Central memory CD8-positive, alpha-beta T cell (primary cell): ENCODE measurements at regions not wholly inside any gene's neighbourhood (a gene's known extent, or its start where the extent isn't known, plus 50 kb on each side); places are given as distances from the start of the nearest gene placed in this dataset.

Source experiments
- ATAC-seq: fragments of 150-1000 bp; cut with Tn5 transposase; replicated peaks from 2 replicates; pipeline ENCODE4 v1.10.0; 2022; ENCODE audit warnings: mild to moderate bottlenecking, moderate FRiP score, moderate number of reproducible peaks; ENCODE audit not compliant: poor library complexity, severe bottlenecking; ENCODE audit errors: extremely low read depth
- DNase-seq, 2 donors: peaks; one replicate each; pipeline ENCODE4 v3.0.0; 2021; ENCODE audit warnings: low spot score in 2 of 2
- H3K27ac Mint-ChIP-seq: one replicate; pipeline ENCODE4 v1.8.0; 2022; ENCODE audit warnings: low read depth, mild to moderate bottlenecking, moderate library complexity, mixed read lengths
- H3K27me3 Mint-ChIP-seq: one replicate; pipeline ENCODE4 v1.8.0; 2022; ENCODE audit warnings: mixed read lengths
- H3K36me3 Mint-ChIP-seq: one replicate; pipeline ENCODE4 v1.8.0; 2022; ENCODE audit warnings: mild to moderate bottlenecking, moderate library complexity, mixed read lengths; ENCODE audit not compliant: insufficient read depth
- H3K4me1 Mint-ChIP-seq: one replicate; pipeline ENCODE4 v1.8.0; 2022; ENCODE audit warnings: mixed read lengths
- H3K4me3 Mint-ChIP-seq: one replicate; pipeline ENCODE4 v1.8.0; 2022; ENCODE audit warnings: mild to moderate bottlenecking, moderate library complexity, mixed read lengths
- H3K9me3 Mint-ChIP-seq: one replicate; pipeline ENCODE4 v1.8.0; 2022; ENCODE audit warnings: mixed read lengths

DNA sequence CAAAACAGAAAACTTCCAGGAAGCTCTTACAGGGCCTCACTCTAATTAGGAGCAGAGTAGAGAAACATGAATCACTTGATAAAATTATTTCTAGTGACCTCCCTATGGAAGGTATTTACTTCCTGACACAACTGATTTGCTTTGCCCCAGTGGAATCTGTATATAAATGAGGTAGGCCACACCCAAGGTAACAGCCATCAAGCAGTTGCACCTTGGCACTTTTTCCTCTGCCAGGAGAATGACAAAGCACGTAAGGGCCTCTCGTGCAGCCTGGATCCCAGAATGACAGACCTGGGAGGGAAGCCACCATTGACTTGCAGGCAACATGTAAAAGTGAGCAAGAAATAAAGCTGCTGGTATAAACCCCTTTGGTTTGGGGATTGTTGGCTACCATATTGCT is 620.0 kb upstream of the SLC39A10 start:
- Mint-ChIP-seq H3K4me3 (no peak overlapping the region), H3K9me3 (no peaks in the 10 kb centered on the region), H3K27me3 (peaks cover 2% of the 10 kb centered on the region), H3K4me1 (no peaks in the 10 kb centered on the region), H3K27ac (no peak overlapping the region), H3K36me3 (no peaks in the 10 kb centered on the region)
- DNase-seq (no peak), ATAC-seq (no peak)

DNA sequence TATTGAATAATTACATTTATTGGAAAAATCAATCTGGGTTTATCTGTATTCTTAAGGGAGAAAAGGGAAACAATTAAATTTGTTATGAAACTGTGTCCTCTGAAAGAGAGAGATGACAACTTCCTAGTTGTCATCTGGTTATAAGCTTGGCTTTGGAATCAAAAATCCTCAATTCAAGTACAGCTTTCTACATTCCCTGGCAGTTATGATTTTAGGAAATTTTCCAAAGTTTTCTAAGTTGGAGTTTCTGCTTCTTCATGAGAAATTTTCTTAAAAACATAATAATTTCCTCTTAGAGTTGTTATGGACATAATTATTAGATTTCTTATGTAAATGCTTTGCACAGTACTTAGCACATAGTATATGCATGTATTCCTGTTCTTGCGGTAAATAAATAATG is 625.6 kb upstream of the SLC39A10 start:
- no peaks in the 10 kb centered on the region for H3K9me3 Mint-ChIP-seq
- no peak for DNase-seq
- no peaks in the 10 kb centered on the region for H3K4me1 Mint-ChIP-seq
- ATAC-seq, result no peak
- H3K4me3 Mint-ChIP-seq, result no peak overlapping the region
- H3K36me3 Mint-ChIP-seq, result peaks cover 2% of the 10 kb centered on the region
- no peak overlapping the region for H3K27ac Mint-ChIP-seq
- H3K27me3 Mint-ChIP-seq, result peaks cover 7% of the 10 kb centered on the region

DNA sequence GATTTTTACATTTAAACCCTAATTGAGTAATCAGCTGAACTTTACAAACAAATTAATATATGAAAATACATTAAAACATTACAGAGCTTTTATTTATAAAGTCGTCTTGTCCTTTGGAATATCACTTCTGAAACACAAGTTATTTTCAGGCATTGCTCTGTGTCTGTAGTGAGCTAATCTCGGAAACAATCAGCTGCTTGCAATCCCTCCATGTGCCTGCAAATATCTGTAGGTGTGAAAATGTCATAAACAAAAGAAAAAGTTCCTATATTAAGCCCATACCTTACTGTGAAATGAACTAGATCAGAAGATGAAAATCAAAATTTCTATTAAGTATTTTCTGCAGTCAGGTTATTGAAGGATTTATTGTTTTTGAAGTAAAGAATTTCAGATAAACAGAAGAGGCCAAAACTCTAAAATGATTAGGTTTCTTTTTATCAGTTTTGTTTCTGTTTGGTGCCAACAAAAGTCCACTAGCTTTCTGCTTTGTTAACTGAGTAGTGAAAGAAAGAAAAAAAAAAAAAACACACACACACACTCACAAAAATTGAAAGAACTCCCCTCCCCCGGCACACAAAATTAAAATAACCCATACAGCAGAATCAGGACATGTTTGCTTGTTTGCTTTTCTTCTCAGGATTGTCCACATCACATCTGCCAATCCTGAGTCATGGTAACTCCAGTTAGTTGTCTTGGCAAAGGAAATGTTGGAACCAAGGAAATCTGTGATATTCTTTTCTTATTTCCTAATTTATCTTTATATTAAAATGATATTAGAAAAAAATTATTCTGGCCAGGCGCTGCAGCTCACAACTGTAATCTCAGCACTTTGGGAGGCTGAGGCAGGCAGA is 627.0 kb upstream of the SLC39A10 start:
- no peaks in the 10 kb centered on the region for H3K4me1 Mint-ChIP-seq
- peaks cover 18% of the 10 kb centered on the region for H3K27me3 Mint-ChIP-seq
- H3K9me3 Mint-ChIP-seq, result no peaks in the 10 kb centered on the region
- DNase-seq (no peak), ATAC-seq (no peak)
- no peak overlapping the region for H3K4me3 Mint-ChIP-seq
- H3K27ac Mint-ChIP-seq, result no peak overlapping the region
- H3K36me3 Mint-ChIP-seq, result peaks cover 2% of the 10 kb centered on the region

DNA sequence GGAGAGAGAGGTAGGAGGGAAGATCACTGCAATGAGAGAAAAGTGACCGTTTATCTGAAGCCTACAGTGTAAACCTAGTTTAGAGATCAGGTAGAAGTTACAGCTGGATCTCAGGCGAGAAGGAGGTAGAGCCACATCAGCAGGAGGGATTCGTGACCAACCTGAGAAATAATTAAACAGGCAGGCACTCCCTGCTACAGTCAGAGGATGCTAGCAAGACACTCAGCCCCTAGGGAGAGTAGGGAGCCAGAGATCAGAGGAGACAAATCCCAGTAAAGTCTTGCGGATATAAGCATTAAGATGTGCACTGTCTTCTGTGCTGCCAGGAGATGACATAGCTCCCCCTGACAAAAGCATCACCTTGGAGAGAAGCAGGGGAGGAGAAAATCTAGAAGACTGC is 629.1 kb upstream of the SLC39A10 start:
- ATAC-seq (no peak), DNase-seq (no peak)
- no peak overlapping the region for H3K27ac Mint-ChIP-seq
- peaks cover 2% of the 10 kb centered on the region for H3K36me3 Mint-ChIP-seq
- H3K4me1 Mint-ChIP-seq, result no peaks in the 10 kb centered on the region
- H3K27me3 Mint-ChIP-seq, result peaks cover 31% of the 10 kb centered on the region
- H3K4me3 Mint-ChIP-seq, result no peak overlapping the region
- H3K9me3 Mint-ChIP-seq, result no peaks in the 10 kb centered on the region

DNA sequence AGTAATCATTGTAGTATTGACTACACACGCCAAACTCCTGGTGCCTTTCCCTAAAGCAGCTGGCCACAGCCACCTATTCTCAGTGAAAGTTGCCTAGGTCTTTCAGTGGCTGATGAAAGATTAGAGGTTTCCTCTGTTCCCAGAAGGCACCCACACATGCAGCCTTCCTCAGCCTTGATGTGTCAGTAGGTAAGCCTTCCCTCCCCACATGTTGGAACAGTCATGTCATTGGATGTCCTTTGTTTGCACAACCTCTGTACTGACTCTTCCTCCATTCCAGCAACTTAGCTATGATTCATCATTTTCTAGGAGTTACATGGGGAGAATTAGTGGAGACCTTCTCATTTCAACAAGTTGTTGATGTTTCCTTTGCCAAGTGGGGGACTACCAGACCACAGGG is 630.8 kb upstream of the SLC39A10 start:
- no peak for DNase-seq
- Mint-ChIP-seq H3K4me3 (no peak overlapping the region), H3K27me3 (peaks cover 31% of the 10 kb centered on the region), H3K4me1 (no peaks in the 10 kb centered on the region), H3K9me3 (no peaks in the 10 kb centered on the region), H3K27ac (no peak overlapping the region), H3K36me3 (peaks cover 2% of the 10 kb centered on the region)
- no peak for ATAC-seq

DNA sequence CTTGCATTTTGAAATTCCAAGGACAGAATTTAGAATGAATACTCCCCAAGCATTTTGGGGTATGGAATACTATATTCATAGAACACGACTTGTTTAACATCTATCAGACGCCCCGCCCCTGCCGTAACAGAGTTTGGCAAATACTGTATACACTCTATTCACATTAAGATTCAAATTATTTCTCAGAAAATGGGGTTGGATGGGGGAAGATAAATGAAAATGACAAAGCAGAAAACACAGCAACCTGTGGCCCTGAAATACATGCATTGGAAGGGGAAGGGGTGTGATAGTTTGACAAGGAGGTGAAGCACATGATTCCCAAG is 634.6 kb upstream of the SLC39A10 start:
- Mint-ChIP-seq H3K27ac (no peak overlapping the region), H3K27me3 (peaks cover 31% of the 10 kb centered on the region), H3K4me1 (no peaks in the 10 kb centered on the region), H3K36me3 (peaks cover 2% of the 10 kb centered on the region), H3K9me3 (no peaks in the 10 kb centered on the region), H3K4me3 (no peak overlapping the region)
- ATAC-seq (no peak), DNase-seq (no peak)

DNA sequence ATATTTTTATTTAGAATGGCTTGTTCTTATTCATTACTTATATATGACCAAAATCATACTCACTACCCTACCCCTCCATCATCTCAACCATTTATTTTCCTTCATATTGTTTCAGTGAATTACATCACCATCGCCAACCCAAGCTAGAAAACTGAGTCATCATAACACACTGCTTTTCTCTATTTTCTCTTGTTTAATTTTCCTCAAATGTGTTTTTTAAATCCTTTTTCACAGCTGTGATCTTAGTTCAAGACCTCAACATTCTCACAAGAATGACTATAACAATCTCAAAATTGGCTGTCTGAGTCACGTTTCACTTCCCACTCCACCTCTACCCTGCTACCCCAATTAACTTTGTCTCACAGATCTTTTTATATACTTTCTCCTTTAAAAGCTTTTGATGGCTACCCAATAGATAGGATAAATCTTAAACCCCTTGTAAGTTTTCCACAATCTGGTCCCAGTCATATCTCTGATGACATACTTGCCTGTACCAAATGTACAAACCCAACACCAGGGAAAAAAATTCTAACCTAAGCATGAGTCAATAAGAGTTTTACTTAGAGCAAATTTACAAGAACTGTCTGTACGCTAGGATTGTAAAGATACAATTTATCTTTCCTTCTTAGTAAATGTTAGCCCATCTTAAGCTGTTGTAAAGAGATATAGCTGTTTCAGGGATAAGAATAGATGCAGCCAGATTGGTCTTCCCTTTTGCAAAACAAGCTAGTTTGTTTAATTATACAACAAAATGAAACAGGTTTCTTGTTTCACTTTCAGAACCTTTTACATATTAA is 635.1 kb upstream of the SLC39A10 start:
- Mint-ChIP-seq H3K4me3 (no peak overlapping the region), H3K9me3 (no peaks in the 10 kb centered on the region), H3K27ac (no peak overlapping the region), H3K4me1 (no peaks in the 10 kb centered on the region), H3K27me3 (peaks cover 29% of the 10 kb centered on the region), H3K36me3 (peaks cover 2% of the 10 kb centered on the region)
- DNase-seq (no peak), ATAC-seq (no peak)

DNA sequence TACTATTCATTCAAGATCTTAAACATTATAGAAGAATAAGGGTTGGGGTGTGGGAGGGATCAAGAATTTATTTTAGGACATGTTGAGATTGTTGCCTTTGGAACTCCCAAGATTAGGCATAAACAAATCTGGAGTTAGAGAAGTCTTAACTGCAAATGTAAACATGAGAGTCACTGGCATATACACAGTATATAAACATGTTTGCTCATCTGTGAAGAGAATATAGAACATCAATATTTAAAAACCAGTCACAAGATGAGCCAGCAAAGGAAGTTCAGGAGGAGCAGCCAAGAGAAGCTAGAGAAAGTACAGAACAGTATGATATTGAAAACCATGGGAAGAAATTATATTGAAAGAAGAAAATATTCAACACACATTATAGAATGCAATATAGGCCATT is 638.6 kb upstream of the SLC39A10 start:
- ATAC-seq (no peak), DNase-seq (no peak)
- H3K4me1 Mint-ChIP-seq, result no peaks in the 10 kb centered on the region
- H3K27me3 Mint-ChIP-seq, result peaks cover 6% of the 10 kb centered on the region
- no peak overlapping the region for H3K4me3 Mint-ChIP-seq
- H3K27ac Mint-ChIP-seq, result no peak overlapping the region
- no peaks in the 10 kb centered on the region for H3K36me3 Mint-ChIP-seq
- H3K9me3 Mint-ChIP-seq, result no peaks in the 10 kb centered on the region

DNA sequence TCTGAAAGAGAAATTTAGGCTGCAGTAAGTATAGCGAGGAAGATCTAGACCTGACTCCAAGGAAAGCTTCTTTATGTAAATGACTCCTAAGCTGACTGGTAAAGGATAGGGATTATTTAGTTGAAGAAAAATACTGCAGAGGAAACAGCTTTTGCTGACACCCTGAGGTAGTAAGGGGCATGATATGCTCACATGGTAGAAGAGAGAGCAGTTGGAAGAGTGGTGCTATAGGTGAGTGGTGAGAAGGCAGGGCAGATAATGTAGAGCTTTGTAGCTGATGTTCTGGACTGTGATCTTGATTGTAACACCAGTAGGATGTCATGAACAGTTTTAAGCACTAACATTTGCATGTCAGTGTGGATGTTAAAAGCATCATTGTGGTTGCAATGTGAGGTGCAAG is 639.1 kb upstream of the SLC39A10 start:
- Mint-ChIP-seq H3K27me3 (peaks cover 6% of the 10 kb centered on the region), H3K4me1 (no peaks in the 10 kb centered on the region), H3K27ac (no peak overlapping the region), H3K9me3 (no peaks in the 10 kb centered on the region), H3K4me3 (no peak overlapping the region), H3K36me3 (no peaks in the 10 kb centered on the region)
- no peak for DNase-seq
- no peak for ATAC-seq

DNA sequence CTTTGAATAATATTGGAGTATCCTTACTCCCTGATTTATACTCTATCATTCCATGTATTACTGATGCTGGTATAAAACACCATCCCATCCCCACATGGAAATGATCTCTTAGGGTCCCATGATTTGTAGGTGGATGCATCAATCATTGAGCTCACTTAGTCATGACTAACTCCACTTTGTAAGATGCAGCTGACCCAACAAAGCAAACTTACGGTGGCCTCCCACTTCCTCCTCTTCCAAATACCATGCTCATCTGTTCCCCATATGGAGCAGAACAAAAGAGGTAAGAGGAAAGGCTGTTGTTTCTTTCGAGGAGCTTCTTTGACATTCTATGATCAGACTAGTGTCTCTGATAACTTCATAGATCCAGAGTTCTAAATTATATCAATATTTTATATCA is 640.2 kb upstream of the SLC39A10 start:
- Mint-ChIP-seq H3K36me3 (no peaks in the 10 kb centered on the region), H3K4me3 (no peak overlapping the region), H3K27ac (no peak overlapping the region), H3K27me3 (peaks cover 6% of the 10 kb centered on the region), H3K4me1 (no peaks in the 10 kb centered on the region), H3K9me3 (no peaks in the 10 kb centered on the region)
- DNase-seq (no peak), ATAC-seq (no peak)

DNA sequence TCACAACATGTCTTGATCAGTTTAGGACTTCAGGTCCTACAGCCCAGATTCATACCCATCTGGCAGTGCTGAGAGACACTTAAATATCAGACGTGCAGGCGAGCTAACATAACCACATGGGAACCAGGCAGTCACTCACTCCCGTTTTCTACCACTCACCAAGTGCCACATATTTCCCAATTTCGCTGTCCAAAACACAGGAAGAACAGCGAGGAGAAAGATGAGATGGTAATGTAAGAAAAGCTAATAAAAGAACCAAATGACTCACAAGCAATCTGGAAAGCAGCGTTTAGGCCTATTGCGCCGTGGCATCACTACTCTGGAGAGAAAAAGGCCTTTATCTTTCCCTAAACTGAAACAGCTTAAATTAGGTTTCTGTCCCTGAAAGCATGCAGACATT is 647.8 kb upstream of the SLC39A10 start:
- Mint-ChIP-seq H3K4me3 (no peak overlapping the region), H3K9me3 (no peaks in the 10 kb centered on the region), H3K27me3 (no peaks in the 10 kb centered on the region), H3K36me3 (no peaks in the 10 kb centered on the region), H3K27ac (no peak overlapping the region), H3K4me1 (no peaks in the 10 kb centered on the region)
- ATAC-seq (no peak), DNase-seq (no peak)

DNA sequence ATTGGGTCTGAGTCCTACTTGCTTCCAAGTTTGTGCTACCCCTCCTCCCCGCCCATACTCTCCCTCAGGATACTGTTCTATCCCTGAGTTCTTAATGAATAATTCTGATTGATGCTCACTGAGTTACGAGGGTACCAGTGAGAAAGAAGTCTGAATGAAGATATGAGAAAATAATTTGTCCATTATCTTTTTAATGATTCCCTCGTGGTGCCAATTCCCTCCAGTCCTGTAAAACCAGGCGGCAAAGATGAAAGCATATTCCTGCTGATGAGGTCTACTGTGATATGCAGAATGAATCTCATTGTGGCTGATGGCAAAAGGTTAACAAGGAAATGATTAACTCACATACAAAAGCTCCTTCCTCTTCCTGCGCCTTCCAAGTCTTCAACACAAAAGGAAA is 650.2 kb upstream of the SLC39A10 start:
- no peak overlapping the region for H3K4me3 Mint-ChIP-seq
- H3K27me3 Mint-ChIP-seq, result no peaks in the 10 kb centered on the region
- ATAC-seq (no peak), DNase-seq (no peak)
- H3K4me1 Mint-ChIP-seq, result no peaks in the 10 kb centered on the region
- no peak overlapping the region for H3K27ac Mint-ChIP-seq
- H3K9me3 Mint-ChIP-seq, result no peaks in the 10 kb centered on the region
- no peaks in the 10 kb centered on the region for H3K36me3 Mint-ChIP-seq

DNA sequence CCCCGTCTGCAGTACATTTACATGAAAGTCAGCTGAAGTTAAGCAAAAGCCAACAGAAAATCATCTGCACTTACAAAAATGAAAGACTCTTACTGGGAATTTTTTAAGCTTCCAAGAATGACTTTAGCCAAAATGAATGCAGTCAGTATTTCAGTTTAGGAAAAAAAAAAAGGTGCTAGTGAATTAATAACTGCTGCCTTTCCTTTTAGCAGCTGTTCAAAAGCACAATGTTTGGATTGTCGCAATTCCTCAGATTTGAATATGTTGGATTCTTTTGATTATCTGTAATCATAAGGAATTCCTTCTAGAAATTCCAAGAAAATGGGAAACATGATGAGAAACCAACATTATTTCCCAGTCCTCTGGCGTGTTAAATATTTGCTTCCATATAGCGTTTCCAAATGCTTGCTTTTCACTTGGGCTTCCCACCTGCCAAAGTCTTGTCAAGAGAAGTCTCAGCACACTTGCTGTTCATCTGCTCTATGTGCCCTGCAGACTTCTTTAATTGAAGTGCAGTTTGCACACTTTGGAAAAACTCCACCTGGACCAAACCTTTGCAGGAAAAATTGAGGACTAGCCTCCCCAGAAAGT is 653.0 kb upstream of the SLC39A10 start:
- H3K9me3 Mint-ChIP-seq, result no peaks in the 10 kb centered on the region
- H3K36me3 Mint-ChIP-seq, result no peaks in the 10 kb centered on the region
- H3K4me1 Mint-ChIP-seq, result no peaks in the 10 kb centered on the region
- H3K27me3 Mint-ChIP-seq, result no peaks in the 10 kb centered on the region
- H3K4me3 Mint-ChIP-seq, result no peak overlapping the region
- H3K27ac Mint-ChIP-seq, result no peak overlapping the region
- ATAC-seq (no peak), DNase-seq (no peak)
